BJ (cell line): ENCODE measurements at regions not wholly inside any gene's neighbourhood (a gene's known extent, or its start where the extent isn't known, plus 50 kb on each side); places are given as distances from the start of the nearest gene placed in this dataset.

ENCODE experiments used
- CTCF ChIA-PET: fragments of 350-600 bp; formaldehyde crosslinking; extraction: SDS; loops from one replicate; lab custom pipeline; 2021; ENCODE audit warnings: antibody characterized with exemption, inconsistent platforms; lab: Yijun Ruan, JAX
- POLR2A ChIA-PET: fragments of 300-600 bp; sonication (Branson Sonifier 250); formaldehyde crosslinking; extraction: SDS; loops from one replicate; lab custom pipeline; 2021; ENCODE audit warnings: antibody characterized with exemption; lab: Charles Lee
- DNase-seq: peaks from one replicate; pipeline ENCODE4 v3.0.0-alpha.2; 2011; ENCODE audit warnings: low read depth
- H3K27me3 ChIP-seq: 2 replicates; pipeline ENCODE4 v1.6.0; 2011; ENCODE audit warnings: low read length; ENCODE audit not compliant: control insufficient read depth, insufficient read depth
- H3K36me3 ChIP-seq: 2 replicates; pipeline ENCODE4 v1.5.1; 2011; ENCODE audit warnings: low read length; ENCODE audit not compliant: control insufficient read depth, insufficient read depth
- H3K4me3 ChIP-seq: 2 replicates; pipeline ENCODE4 v1.5.1; 2011; ENCODE audit warnings: low read depth, mild to moderate bottlenecking, control low read depth, low read length
- TF ChIP-seq, protein P1 (sequence below): IDR thresholded peaks from 2 replicates; pipeline ENCODE4 v1.5.1; 2011; ENCODE audit warnings: low read depth, mild to moderate bottlenecking, control low read depth, inconsistent platforms, low read length, moderate library complexity; ENCODE audit not compliant: insufficient read depth

- ChIA-PET CTCF (no interaction called here), POLR2A (no interaction called here)
- TF ChIP-seq, protein P1, sequence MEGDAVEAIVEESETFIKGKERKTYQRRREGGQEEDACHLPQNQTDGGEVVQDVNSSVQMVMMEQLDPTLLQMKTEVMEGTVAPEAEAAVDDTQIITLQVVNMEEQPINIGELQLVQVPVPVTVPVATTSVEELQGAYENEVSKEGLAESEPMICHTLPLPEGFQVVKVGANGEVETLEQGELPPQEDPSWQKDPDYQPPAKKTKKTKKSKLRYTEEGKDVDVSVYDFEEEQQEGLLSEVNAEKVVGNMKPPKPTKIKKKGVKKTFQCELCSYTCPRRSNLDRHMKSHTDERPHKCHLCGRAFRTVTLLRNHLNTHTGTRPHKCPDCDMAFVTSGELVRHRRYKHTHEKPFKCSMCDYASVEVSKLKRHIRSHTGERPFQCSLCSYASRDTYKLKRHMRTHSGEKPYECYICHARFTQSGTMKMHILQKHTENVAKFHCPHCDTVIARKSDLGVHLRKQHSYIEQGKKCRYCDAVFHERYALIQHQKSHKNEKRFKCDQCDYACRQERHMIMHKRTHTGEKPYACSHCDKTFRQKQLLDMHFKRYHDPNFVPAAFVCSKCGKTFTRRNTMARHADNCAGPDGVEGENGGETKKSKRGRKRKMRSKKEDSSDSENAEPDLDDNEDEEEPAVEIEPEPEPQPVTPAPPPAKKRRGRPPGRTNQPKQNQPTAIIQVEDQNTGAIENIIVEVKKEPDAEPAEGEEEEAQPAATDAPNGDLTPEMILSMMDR = no peak
- DNase-seq = no peak
- Histone ChIP-seq H3K4me3 (no peak overlapping the region), H3K36me3 (no peaks in the 10 kb centered on the region), H3K27me3 (no peaks in the 10 kb centered on the region)
These were observed 129.7 kb downstream of the PLG start for GRCh38 chr6:160831739-160832138.

DNA sequence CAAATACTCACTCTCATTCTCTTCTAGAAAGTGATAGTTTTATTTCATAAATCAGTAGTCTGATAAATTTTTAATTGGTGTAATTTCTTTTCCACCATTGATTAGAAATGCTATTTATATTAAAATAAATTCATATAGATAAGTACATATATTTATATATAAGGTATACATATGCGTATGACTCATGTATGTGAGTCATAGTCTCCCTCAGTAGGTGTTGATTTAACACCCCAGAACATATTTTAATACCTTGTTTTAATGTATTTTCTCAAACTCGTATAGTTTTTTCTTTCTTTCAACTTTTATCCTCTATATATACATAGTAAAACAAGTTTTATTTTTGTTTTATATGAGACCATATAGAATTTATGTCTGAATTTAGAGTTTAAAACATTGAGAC lies 130.4 kb downstream of the PLG start:
- no peak for DNase-seq
- H3K4me3 ChIP-seq = no peak overlapping the region
- TF ChIP-seq, protein P1 = no peak
- no peaks in the 10 kb centered on the region for H3K36me3 ChIP-seq
- CTCF ChIA-PET = no interaction called here
- POLR2A ChIA-PET = no interaction called here
- H3K27me3 ChIP-seq = no peaks in the 10 kb centered on the region

- Histone ChIP-seq H3K27me3 (no peaks in the 10 kb centered on the region), H3K36me3 (no peaks in the 10 kb centered on the region), H3K4me3 (no peak overlapping the region)
- no peak for DNase-seq
- CTCF ChIA-PET = no interaction called here
- TF ChIP-seq, protein P1 = no peak
- POLR2A ChIA-PET = no interaction called here
These were observed 135.1 kb downstream of the PLG start for GRCh38 chr6:160837146-160837545.

DNA sequence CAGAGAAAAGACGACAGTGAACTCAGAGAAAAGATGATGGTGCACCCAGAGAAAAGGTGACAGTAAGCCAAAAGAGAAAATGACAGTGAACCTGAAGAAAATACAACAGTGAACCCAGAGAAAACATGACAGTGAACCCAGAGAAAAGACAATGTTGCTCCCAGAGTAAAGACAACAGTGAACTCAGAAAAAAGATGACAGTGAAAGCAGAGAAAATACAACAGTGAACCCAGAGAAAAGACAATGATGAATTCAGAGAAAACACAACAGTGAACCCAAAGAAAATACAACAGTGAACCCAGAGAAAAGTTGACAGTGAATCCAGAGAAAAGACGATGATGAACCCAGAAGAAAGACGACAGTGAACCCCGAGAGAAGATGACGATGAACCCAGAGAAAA lies 140.5 kb upstream of the MAP3K4 start:
- no peaks in the 10 kb centered on the region for H3K36me3 ChIP-seq
- no peak overlapping the region for H3K4me3 ChIP-seq
- no peak for DNase-seq
- TF ChIP-seq, protein P1 = no peak
- CTCF ChIA-PET = no interaction called here
- H3K27me3 ChIP-seq = no peaks in the 10 kb centered on the region
- POLR2A ChIA-PET = no interaction called here

DNA sequence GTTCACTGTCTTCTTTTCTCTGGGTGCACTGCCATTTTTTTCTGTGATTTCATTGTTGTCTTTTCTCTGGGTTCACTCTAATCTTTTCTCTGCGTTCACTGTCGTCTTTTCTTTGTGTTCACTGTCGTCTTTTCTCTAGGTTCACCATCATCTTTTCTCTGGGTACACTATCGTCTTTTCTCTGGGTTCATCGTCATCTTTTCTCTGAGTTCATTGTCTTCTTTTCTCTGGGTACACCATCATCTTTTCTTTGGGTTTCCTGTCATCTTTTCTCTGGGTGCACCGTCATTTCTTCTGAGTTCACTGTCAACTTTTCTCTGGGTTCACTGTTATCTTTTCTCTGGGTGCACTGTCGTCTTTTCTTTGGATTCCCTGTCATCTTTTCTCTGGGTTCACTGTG lies 137.6 kb upstream of the MAP3K4 start:
- Histone ChIP-seq H3K27me3 (no peaks in the 10 kb centered on the region), H3K4me3 (no peak overlapping the region), H3K36me3 (no peaks in the 10 kb centered on the region)
- POLR2A ChIA-PET = no interaction called here
- DNase-seq = no peak
- TF ChIP-seq, protein P1 = no peak
- CTCF ChIA-PET = no interaction called here
